Testis (tissue), 2 donors: ENCODE measurements at regions not wholly inside any gene's neighbourhood (a gene's known extent, or its start where the extent isn't known, plus 50 kb on each side); places are given as distances from the start of the nearest gene placed in this dataset.

ENCODE experiments used
- CTCF ChIP-seq, 3 experiments: fragments of 450-650 bp in 2 of 3; fragments of 200-600 bp in 1 of 3; sonication (generic) in 1 of 3; IDR thresholded peaks; one replicate each; pipeline ENCODE4 v1.5.1; 2016 to 2019; ENCODE audit warnings: antibody characterized with exemption in 3 of 3, mild to moderate bottlenecking in 2 of 3, moderate library complexity in 1 of 3
- POLR2A ChIP-seq: fragments of 450-650 bp; IDR thresholded peaks from one replicate; pipeline ENCODE4 v1.6.1; 2017; ENCODE audit warnings: antibody characterized with exemption, mild to moderate bottlenecking, moderate library complexity

- TF ChIP-seq CTCF (IDR thresholded peaks at IDR 0.05) (no peak), POLR2A (no peak)
Observed at GRCh38 chr5:145210020-145210419, 625.1 kb downstream of the PRELID2 start.
